Liver (tissue), 8 donors: ENCODE measurements at regions not wholly inside any gene's neighbourhood (a gene's known extent, or its start where the extent isn't known, plus 50 kb on each side); places are given as distances from the start of the nearest gene placed in this dataset.

Experiments used
- DNase-seq: peaks from one replicate; pipeline ENCODE4 v3.0.0-alpha.2; 2017; ENCODE audit warnings: low spot score
- H3K27ac ChIP-seq, 2 donors: one replicate each; pipeline ENCODE4 v1.7.0; 2013; ENCODE audit warnings: inconsistent platforms in 2 of 2, low read length in 2 of 2, control low read depth in 1 of 2, low read depth in 1 of 2, mild to moderate bottlenecking in 1 of 2
- H3K27me3 ChIP-seq, 4 donors: one replicate each; pipeline versions ENCODE4 v1.6.1 to v1.7.0; 2013; ENCODE audit warnings: low read length in 3 of 4, inconsistent platforms in 1 of 4, mild to moderate bottlenecking in 1 of 4, moderate library complexity in 1 of 4; ENCODE audit not compliant: control insufficient read depth in 4 of 4, insufficient read depth in 4 of 4
- H3K36me3 ChIP-seq, 4 donors: one replicate each; pipeline versions ENCODE4 v1.6.1 to v1.7.0; 2013; ENCODE audit warnings: low read length in 3 of 4, mild to moderate bottlenecking in 3 of 4, low read depth in 1 of 4, moderate library complexity in 1 of 4; ENCODE audit not compliant: control insufficient read depth in 4 of 4, insufficient read depth in 3 of 4
- H3K4me1 ChIP-seq, 4 donors: one replicate each; pipeline versions ENCODE4 v1.6.1 to v1.7.0; 2013; ENCODE audit warnings: low read length in 3 of 4, mild to moderate bottlenecking in 3 of 4, moderate library complexity in 1 of 4; ENCODE audit not compliant: control insufficient read depth in 4 of 4, insufficient read depth in 4 of 4
- H3K4me3 ChIP-seq, 3 donors: one replicate each; pipeline versions ENCODE4 v1.6.1 to v1.7.0; 2013; ENCODE audit warnings: low read length in 3 of 3, control low read depth in 1 of 3, low read depth in 1 of 3, mild to moderate bottlenecking in 1 of 3
- H3K9ac ChIP-seq, 2 donors: one replicate each; pipeline ENCODE4 v1.7.0; 2013; ENCODE audit warnings: low read length in 2 of 2, mild to moderate bottlenecking in 2 of 2, moderate library complexity in 2 of 2, control low read depth in 1 of 2, low read depth in 1 of 2
- H3K9me3 ChIP-seq, 4 donors: one replicate each; pipeline versions ENCODE4 v1.6.1 to v1.7.0; 2013; ENCODE audit warnings: low read length in 3 of 4; ENCODE audit not compliant: control insufficient read depth in 4 of 4
- ATF3 ChIP-seq: IDR thresholded peaks from 2 replicates; pipeline ENCODE4 v1.6.1; 2016; ENCODE audit warnings: antibody characterized with exemption
- CTCF ChIP-seq: fragments of 150-350 bp; IDR thresholded peaks from 2 replicates; pipeline ENCODE4 v1.5.1; 2017; ENCODE audit warnings: improper control_type of control experiment, low read depth, low read length; ENCODE audit not compliant: missing input control
- EGR1 ChIP-seq, 2 donors: IDR thresholded peaks; 2 replicates each; pipeline ENCODE4 v1.6.1; 2016 to 2018; ENCODE audit warnings: antibody characterized with exemption in 2 of 2, low read depth in 2 of 2
- FOXA1 ChIP-seq: IDR thresholded peaks from 2 replicates; pipeline ENCODE4 v1.6.1; 2016; ENCODE audit warnings: antibody characterized with exemption
- FOXA2 ChIP-seq: IDR thresholded peaks from 2 replicates; pipeline ENCODE4 v1.6.1; 2016; ENCODE audit warnings: antibody characterized with exemption
- GABPA ChIP-seq, 2 donors: IDR thresholded peaks in 1 of 2; conservative IDR thresholded peaks in 1 of 2; 2 replicates each; pipeline ENCODE4 v1.6.1; 2016; ENCODE audit warnings: antibody characterized with exemption in 2 of 2, mild to moderate bottlenecking in 1 of 2, moderate library complexity in 1 of 2
- HNF4A ChIP-seq, 2 donors: conservative IDR thresholded peaks; 2 replicates each; pipeline ENCODE4 v1.6.1; 2016; ENCODE audit warnings: antibody characterized with exemption in 2 of 2, mild to moderate bottlenecking in 2 of 2
- HNF4G ChIP-seq: IDR thresholded peaks from 2 replicates; pipeline ENCODE4 v1.6.1; 2016; ENCODE audit warnings: antibody characterized with exemption
- JUND ChIP-seq, 2 donors: IDR thresholded peaks; 2 replicates each; pipeline ENCODE4 v1.6.1; 2016; ENCODE audit warnings: antibody characterized with exemption in 2 of 2
- MAX ChIP-seq: IDR thresholded peaks from 2 replicates; pipeline ENCODE4 v1.6.1; 2016; ENCODE audit warnings: antibody characterized with exemption
- NR2F2 ChIP-seq: IDR thresholded peaks from 2 replicates; pipeline ENCODE4 v1.6.1; 2016; ENCODE audit warnings: antibody characterized with exemption
- RXRA ChIP-seq, 2 donors: IDR thresholded peaks; 2 replicates each; pipeline ENCODE4 v1.6.1; 2017 to 2018; ENCODE audit warnings: antibody characterized with exemption in 2 of 2, mild to moderate bottlenecking in 1 of 2
- SP1 ChIP-seq: IDR thresholded peaks from 2 replicates; pipeline ENCODE4 v1.6.1; 2018; ENCODE audit warnings: antibody characterized with exemption, mild to moderate bottlenecking
- TAF1 ChIP-seq: conservative IDR thresholded peaks from 2 replicates; pipeline ENCODE4 v1.6.1; 2016; ENCODE audit warnings: antibody characterized with exemption, mild to moderate bottlenecking
- YY1 ChIP-seq: IDR thresholded peaks from 2 replicates; pipeline ENCODE4 v1.6.1; 2016; ENCODE audit warnings: antibody characterized with exemption, mild to moderate bottlenecking
- WGBS: extraction: QIAGEN DNeasy Blood & Tissue Kit; methylation state at CpG from one replicate; pipeline ENCODE4 v1.1.7; 2013; 5-methylcytosine and 5-hydroxymethylcytosine counted together
- TF ChIP-seq, protein P1 (sequence below): IDR thresholded peaks from 2 replicates; pipeline ENCODE4 v1.6.1; 2016; ENCODE audit warnings: antibody characterized with exemption
- TF ChIP-seq, protein P2 (sequence below): IDR thresholded peaks from 2 replicates; pipeline ENCODE4 v1.6.1; 2016; ENCODE audit warnings: antibody characterized with exemption, mild to moderate bottlenecking
- donor health status: healthy.
- donor health status: healthy.
- donor health status: healthy.
- donor health status: healthy.
- donor health status: healthy.

GRCh38 chr4:147381749-147382148 is 99.1 kb upstream of the EDNRA start:
- no peak overlapping the region for H3K9ac ChIP-seq
- no peaks in the 10 kb centered on the region for H3K4me1 ChIP-seq
- TF ChIP-seq HNF4G (no peak), GABPA (IDR thresholded peaks at IDR 0.05 in 1 of 2, conservative IDR thresholded peaks at IDR 0.05 in 1 of 2) (no peak), HNF4A (conservative IDR thresholded peaks at IDR 0.05) (no peak), MAX (no peak), RXRA (IDR thresholded peaks at IDR 0.05) (no peak), TAF1 (no peak), SP1 (no peak), YY1 (no peak), NR2F2 (no peak), JUND (IDR thresholded peaks at IDR 0.05) (no peak), FOXA1 (no peak), ATF3 (no peak), EGR1 (IDR thresholded peaks at IDR 0.05; ENCODE audit: low read depth in 2 of 2) (no peak)
- TF ChIP-seq, protein P1, sequence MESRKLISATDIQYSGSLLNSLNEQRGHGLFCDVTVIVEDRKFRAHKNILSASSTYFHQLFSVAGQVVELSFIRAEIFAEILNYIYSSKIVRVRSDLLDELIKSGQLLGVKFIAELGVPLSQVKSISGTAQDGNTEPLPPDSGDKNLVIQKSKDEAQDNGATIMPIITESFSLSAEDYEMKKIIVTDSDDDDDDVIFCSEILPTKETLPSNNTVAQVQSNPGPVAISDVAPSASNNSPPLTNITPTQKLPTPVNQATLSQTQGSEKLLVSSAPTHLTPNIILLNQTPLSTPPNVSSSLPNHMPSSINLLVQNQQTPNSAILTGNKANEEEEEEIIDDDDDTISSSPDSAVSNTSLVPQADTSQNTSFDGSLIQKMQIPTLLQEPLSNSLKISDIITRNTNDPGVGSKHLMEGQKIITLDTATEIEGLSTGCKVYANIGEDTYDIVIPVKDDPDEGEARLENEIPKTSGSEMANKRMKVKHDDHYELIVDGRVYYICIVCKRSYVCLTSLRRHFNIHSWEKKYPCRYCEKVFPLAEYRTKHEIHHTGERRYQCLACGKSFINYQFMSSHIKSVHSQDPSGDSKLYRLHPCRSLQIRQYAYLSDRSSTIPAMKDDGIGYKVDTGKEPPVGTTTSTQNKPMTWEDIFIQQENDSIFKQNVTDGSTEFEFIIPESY: no peak
- H3K27me3 ChIP-seq: no peaks in the 10 kb centered on the region
- no peak overlapping the region for H3K4me3 ChIP-seq
- DNase-seq: no peak
- 73% methylated on average over 1 of the region's 1 CpG for WGBS
- no peaks in the 10 kb centered on the region for H3K36me3 ChIP-seq
- no peaks in the 10 kb centered on the region for H3K9me3 ChIP-seq
- H3K27ac ChIP-seq: no peak overlapping the region

- Histone ChIP-seq H3K27ac (no peak overlapping the region), H3K27me3 (no peaks in the 10 kb centered on the region), H3K4me3 (no peak overlapping the region), H3K9me3 (peaks cover 0 to 4% (median under 1%) of the 10 kb centered on the region in 4 donors), H3K4me1 (no peaks in the 10 kb centered on the region), H3K9ac (no peak overlapping the region), H3K36me3 (no peaks in the 10 kb centered on the region)
- WGBS: 62% methylated on average over 1 of the region's 1 CpG
- no peak for TF ChIP-seq NR2F2
- no peak for TF ChIP-seq TAF1
- no peak for TF ChIP-seq CTCF
- no peak for TF ChIP-seq GABPA (IDR thresholded peaks at IDR 0.05 in 1 of 2, conservative IDR thresholded peaks at IDR 0.05 in 1 of 2)
- no peak for TF ChIP-seq JUND (IDR thresholded peaks at IDR 0.05)
- TF ChIP-seq RXRA (IDR thresholded peaks at IDR 0.05): no peak
- TF ChIP-seq, protein P2, sequence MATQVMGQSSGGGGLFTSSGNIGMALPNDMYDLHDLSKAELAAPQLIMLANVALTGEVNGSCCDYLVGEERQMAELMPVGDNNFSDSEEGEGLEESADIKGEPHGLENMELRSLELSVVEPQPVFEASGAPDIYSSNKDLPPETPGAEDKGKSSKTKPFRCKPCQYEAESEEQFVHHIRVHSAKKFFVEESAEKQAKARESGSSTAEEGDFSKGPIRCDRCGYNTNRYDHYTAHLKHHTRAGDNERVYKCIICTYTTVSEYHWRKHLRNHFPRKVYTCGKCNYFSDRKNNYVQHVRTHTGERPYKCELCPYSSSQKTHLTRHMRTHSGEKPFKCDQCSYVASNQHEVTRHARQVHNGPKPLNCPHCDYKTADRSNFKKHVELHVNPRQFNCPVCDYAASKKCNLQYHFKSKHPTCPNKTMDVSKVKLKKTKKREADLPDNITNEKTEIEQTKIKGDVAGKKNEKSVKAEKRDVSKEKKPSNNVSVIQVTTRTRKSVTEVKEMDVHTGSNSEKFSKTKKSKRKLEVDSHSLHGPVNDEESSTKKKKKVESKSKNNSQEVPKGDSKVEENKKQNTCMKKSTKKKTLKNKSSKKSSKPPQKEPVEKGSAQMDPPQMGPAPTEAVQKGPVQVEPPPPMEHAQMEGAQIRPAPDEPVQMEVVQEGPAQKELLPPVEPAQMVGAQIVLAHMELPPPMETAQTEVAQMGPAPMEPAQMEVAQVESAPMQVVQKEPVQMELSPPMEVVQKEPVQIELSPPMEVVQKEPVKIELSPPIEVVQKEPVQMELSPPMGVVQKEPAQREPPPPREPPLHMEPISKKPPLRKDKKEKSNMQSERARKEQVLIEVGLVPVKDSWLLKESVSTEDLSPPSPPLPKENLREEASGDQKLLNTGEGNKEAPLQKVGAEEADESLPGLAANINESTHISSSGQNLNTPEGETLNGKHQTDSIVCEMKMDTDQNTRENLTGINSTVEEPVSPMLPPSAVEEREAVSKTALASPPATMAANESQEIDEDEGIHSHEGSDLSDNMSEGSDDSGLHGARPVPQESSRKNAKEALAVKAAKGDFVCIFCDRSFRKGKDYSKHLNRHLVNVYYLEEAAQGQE: no peak
- TF ChIP-seq MAX: no peak
- no peak for TF ChIP-seq YY1
- TF ChIP-seq FOXA2: no peak
- no peak for TF ChIP-seq EGR1 (IDR thresholded peaks at IDR 0.05; ENCODE audit: low read depth in 2 of 2)
- TF ChIP-seq, protein P1: no peak
- no peak for TF ChIP-seq HNF4A (conservative IDR thresholded peaks at IDR 0.05)
- DNase-seq: no peak
These were observed 92.9 kb upstream of the EDNRA start for GRCh38 chr4:147388018-147388417.
